Heart left ventricle (tissue), 16 donors: ENCODE measurements at regions not wholly inside any gene's neighbourhood (a gene's known extent, or its start where the extent isn't known, plus 50 kb on each side); places are given as distances from the start of the nearest gene placed in this dataset.

Experiments
- ATAC-seq, 4 donors: fragments of 200-7000 bp; cut with Tn5 transposase; one replicate each; pipeline ENCODE4 v1.9.1; 2020 to 2022; ENCODE audit warnings: moderate library complexity in 4 of 4, mild to moderate bottlenecking in 3 of 4, moderate number of reproducible peaks in 1 of 4
- DNase-seq, 5 donors: peaks; one replicate each; pipeline ENCODE4 v3.0.0-alpha.2; 2020
- H3K27ac ChIP-seq, 12 donors: fragments of 200-600 bp; sonication (generic) in 4 of 12; one replicate each; pipeline versions ENCODE4 v1.5.0 to v1.8.0; 2016 to 2022; ENCODE audit warnings: mild to moderate bottlenecking in 2 of 12
- H3K27me3 ChIP-seq, 9 donors: fragments of 200-600 bp; sonication (generic) in 2 of 9; one replicate each; pipeline versions ENCODE4 v1.5.1 to v1.8.0; 2016 to 2022; ENCODE audit warnings: mild to moderate bottlenecking in 3 of 9
- H3K36me3 ChIP-seq, 9 donors: fragments of 200-600 bp; sonication (generic) in 2 of 9; one replicate each; pipeline versions ENCODE4 v1.5.0 to v1.8.0; 2018 to 2022; ENCODE audit warnings: mild to moderate bottlenecking in 2 of 9
- H3K4me1 ChIP-seq, 12 donors: fragments of 200-600 bp; sonication (generic) in 4 of 12; one replicate each; pipeline versions ENCODE4 v1.5.0 to v1.8.0; 2016 to 2022; ENCODE audit warnings: mild to moderate bottlenecking in 3 of 12
- H3K4me3 ChIP-seq, 12 donors: fragments of 200-600 bp; sonication (generic) in 4 of 12; one replicate each; pipeline versions ENCODE4 v1.5.0 to v1.8.0; 2017 to 2022; ENCODE audit warnings: mild to moderate bottlenecking in 9 of 12, moderate library complexity in 4 of 12
- H3K9me3 ChIP-seq, 12 donors: fragments of 200-600 bp; sonication (generic) in 4 of 12; one replicate each; pipeline versions ENCODE4 v1.5.0 to v1.8.0; 2016 to 2022; ENCODE audit warnings: mild to moderate bottlenecking in 1 of 12
- POLR2A ChIP-seq, 2 donors: fragments of 450-650 bp; IDR thresholded peaks; one replicate each; pipeline ENCODE4 v1.6.1; 2017; ENCODE audit warnings: antibody characterized with exemption in 2 of 2, mild to moderate bottlenecking in 2 of 2, moderate library complexity in 2 of 2
- WGBS, 4 donors: extraction: QIAGEN DNeasy Blood & Tissue Kit in 2 of 4; methylation state at CpG; one replicate each; pipeline versions ENCODE4 v1.1.5 to v1.1.7; 2013 to 2018; 5-methylcytosine and 5-hydroxymethylcytosine counted together
- intact Hi-C, 10 donors: fragments of 100-400 bp; cut with DNase I; formaldehyde crosslinking; loops; one replicate each; pipeline versions ENCODE4 v1.11.1 to v1.14.2; 2022
- TF ChIP-seq, protein P1 (sequence below), 12 donors: fragments of 200-600 bp; sonication (generic) in 4 of 12; IDR thresholded peaks; one replicate each; pipeline versions ENCODE4 v1.5.0 to v1.8.0; 2018 to 2022; ENCODE audit warnings: antibody characterized with exemption in 12 of 12, mild to moderate bottlenecking in 5 of 12
- donor health status: ischemic (EF 13 %, LVEDD 7.1; RV severe dilation, severe dysfunction).
- donor health status: healthy with polysubstance abuse.
- donor health status: DM: no; HTN: yes; CAD: no.
- donor health status: DM: no; HTN: no; CAD: no.
- donor health status: ischemic (EF 25% LVEDD 6.9; RV normal size, moderate dysfunction).
- donor health status: ischemic (EF 25% LVEDD 5.7; RV mildly dilated, moderate dysfunction).
- donor health status: healthy.
- donor health status: DM: yes; HTN: yes; CAD: no.
- donor health status: ischemic (EF 35%, LVEDD 5.7; RV mildly dilated, moderate dysfunction).
- donor health status: nonischemic (EF 11% LVEDD 7.7; RV severe dilation, severe dysfunction).
- donor health status: DM: yes; HTN: yes; CAD: no.
- donor health status: PGD.
- donor health status: ischemic (EF 29% LVEDD 5.4; RV normal size, mild dysfunction).
- donor health status: nonischemic (EF 23%, LVEDD 6.1; RV moderate dilation, normal function).

GRCh38 chr19:30685426-30686000 lies 313.3 kb downstream of the ZNF536 start:
- Histone ChIP-seq H3K36me3 (no peaks in the 10 kb centered on the region), H3K4me3 (no peak overlapping the region), H3K9me3 (no peaks in the 10 kb centered on the region), H3K27ac (no peak overlapping the region), H3K4me1 (peaks cover 0 to 4% (median 0%) of the 10 kb centered on the region in 12 donors), H3K27me3 (peaks cover 0 to 35% (median 10%) of the 10 kb centered on the region in 9 donors)
- ATAC-seq = no peak
- TF ChIP-seq, protein P1, sequence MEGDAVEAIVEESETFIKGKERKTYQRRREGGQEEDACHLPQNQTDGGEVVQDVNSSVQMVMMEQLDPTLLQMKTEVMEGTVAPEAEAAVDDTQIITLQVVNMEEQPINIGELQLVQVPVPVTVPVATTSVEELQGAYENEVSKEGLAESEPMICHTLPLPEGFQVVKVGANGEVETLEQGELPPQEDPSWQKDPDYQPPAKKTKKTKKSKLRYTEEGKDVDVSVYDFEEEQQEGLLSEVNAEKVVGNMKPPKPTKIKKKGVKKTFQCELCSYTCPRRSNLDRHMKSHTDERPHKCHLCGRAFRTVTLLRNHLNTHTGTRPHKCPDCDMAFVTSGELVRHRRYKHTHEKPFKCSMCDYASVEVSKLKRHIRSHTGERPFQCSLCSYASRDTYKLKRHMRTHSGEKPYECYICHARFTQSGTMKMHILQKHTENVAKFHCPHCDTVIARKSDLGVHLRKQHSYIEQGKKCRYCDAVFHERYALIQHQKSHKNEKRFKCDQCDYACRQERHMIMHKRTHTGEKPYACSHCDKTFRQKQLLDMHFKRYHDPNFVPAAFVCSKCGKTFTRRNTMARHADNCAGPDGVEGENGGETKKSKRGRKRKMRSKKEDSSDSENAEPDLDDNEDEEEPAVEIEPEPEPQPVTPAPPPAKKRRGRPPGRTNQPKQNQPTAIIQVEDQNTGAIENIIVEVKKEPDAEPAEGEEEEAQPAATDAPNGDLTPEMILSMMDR (IDR thresholded peaks at IDR 0.05) = no peak
- no peak for TF ChIP-seq POLR2A (IDR thresholded peaks at IDR 0.05)
- WGBS, 4 donors = 76 to 81% (median 79%) methylated on average over 13 of the region's 13 CpGs
- intact Hi-C loops = loop anchor here in 9 of 10 donors (5.0 to 10.0 kb wide), 6 partner anchors 669 to 1879 kb away; no protein-coding TSS in a partner anchor
- DNase-seq = no peak

- Histone ChIP-seq H3K9me3 (no peaks in the 10 kb centered on the region), H3K4me1 (peaks cover 0 to 4% (median 0%) of the 10 kb centered on the region in 12 donors), H3K4me3 (no peak overlapping the region), H3K27ac (no peak overlapping the region), H3K36me3 (no peaks in the 10 kb centered on the region), H3K27me3 (peaks cover 0 to 31% (median 10%) of the 10 kb centered on the region in 9 donors)
- intact Hi-C loops = loop anchor here (5.0 to 10.0 kb wide), 10 partner anchors 670 to 1888 kb away; no protein-coding TSS in a partner anchor
- DNase-seq (no peak), ATAC-seq (no peak)
- WGBS, 4 donors = 68 to 79% (median 71%) methylated on average over 10 of the region's 10 CpGs
- TF ChIP-seq, protein P1 (IDR thresholded peaks at IDR 0.05) = no peak
- no peak for TF ChIP-seq POLR2A (IDR thresholded peaks at IDR 0.05)
These were observed 312.4 kb downstream of the ZNF536 start for GRCh38 chr19:30684613-30685012.

GRCh38 chr19:30682999-30683536 lies 310.9 kb downstream of the ZNF536 start:
- H3K4me1 ChIP-seq = peaks cover 0 to 4% (median 0%) of the 10 kb centered on the region in 12 donors
- H3K9me3 ChIP-seq = no peaks in the 10 kb centered on the region
- TF ChIP-seq, protein P1 (IDR thresholded peaks at IDR 0.05) = peak; percentile 85 to 96 (median 90)
- TF ChIP-seq POLR2A (IDR thresholded peaks at IDR 0.05) = no peak
- ATAC-seq (peak in 3 of 4 donors; percentile 68 to 88 (median 82)), DNase-seq (peak; percentile 63 to 80 (median 71))
- H3K4me3 ChIP-seq = no peak overlapping the region
- H3K27me3 ChIP-seq = peaks cover 0 to 32% (median 10%) of the 10 kb centered on the region in 9 donors
- intact Hi-C loops = loop anchor here (1.0 to 10.0 kb wide), 13 partner anchors 672 to 1889 kb away; no protein-coding TSS in a partner anchor
- 7 to 8% (median 7%) methylated on average over 13 of the region's 13 CpGs for WGBS, 4 donors
- H3K27ac ChIP-seq = no peak overlapping the region
- no peaks in the 10 kb centered on the region for H3K36me3 ChIP-seq
